Ishikawa (cell line): ENCODE measurements at regions not wholly inside any gene's neighbourhood (a gene's known extent, or its start where the extent isn't known, plus 50 kb on each side); places are given as distances from the start of the nearest gene placed in this dataset.

Source experiments
- EP300 ChIP-seq: IDR thresholded peaks from 2 replicates; pipeline ENCODE4 v1.6.1; 2012; ENCODE audit warnings: borderline replicate concordance
- TAF1 ChIP-seq: IDR thresholded peaks from 2 replicates; pipeline ENCODE4 v1.6.1; 2012; ENCODE audit warnings: low read depth, mild to moderate bottlenecking

GRCh38 chr12:92089559-92089958, 56.1 kb downstream of the BTG1 start:
- TF ChIP-seq EP300 (no peak), TAF1 (no peak)
